ENCODE measurements at regions not wholly inside any gene's neighbourhood (a gene's known extent, or its start where the extent isn't known, plus 50 kb on each side); places are given as distances from the start of the nearest gene placed in this dataset.

DNA sequence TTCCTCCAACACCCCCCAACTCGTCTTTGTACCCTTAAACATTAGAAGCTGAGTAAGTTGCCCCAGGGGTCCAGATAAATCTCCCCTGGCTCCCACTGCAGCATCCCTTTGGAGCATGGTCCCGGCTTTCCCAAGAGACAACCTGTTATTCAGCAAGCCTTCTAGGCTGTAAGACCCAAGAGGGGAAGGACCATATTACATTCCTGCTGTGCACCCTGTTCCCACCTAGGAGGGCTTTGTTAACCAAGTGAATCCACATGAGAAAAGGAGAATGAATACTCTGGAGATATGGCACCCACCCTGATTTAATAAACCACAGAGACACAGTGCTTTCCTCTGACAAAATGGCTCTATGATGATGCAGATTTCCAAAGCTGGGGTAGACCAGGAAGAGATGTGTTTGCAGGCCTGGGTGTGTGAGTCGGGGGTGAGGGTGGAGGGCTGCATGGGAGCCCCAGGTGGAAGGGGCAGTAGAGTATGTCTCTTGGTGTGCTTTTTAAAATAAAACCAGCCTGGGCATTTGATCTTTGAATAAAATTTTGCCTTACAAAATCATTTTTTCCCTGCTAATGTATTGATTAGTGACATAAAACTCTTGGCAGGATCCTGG, 325.2 kb downstream of the DRD1 start:
- H3K36me3 ChIP-seq (ENCODE audit: low read depth, low read length) = no peaks in the 10 kb centered on the region
- H3K4me1 ChIP-seq (ENCODE audit: insufficient read depth, low read length) = no peaks in the 10 kb centered on the region
- no peaks in the 10 kb centered on the region for H3F3A ChIP-seq (ENCODE audit: low read length, unreplicated experiment)
- POLR2A ChIA-PET (ENCODE audit: unreplicated experiment) = no interaction called here
- DNase-seq (no peak), ATAC-seq (no peak)
- H4K20me1 ChIP-seq (ENCODE audit: low read length) = no peaks in the 10 kb centered on the region
- TF ChIP-seq EZH2 (IDR thresholded peaks at IDR 0.05; ENCODE audit: low read length, unreplicated experiment) (no peak), EZH2phosphoT487 (IDR thresholded peaks at IDR 0.05; ENCODE audit: borderline replicate concordance, low read length) (no peak)
- TF ChIP-seq, protein P1, sequence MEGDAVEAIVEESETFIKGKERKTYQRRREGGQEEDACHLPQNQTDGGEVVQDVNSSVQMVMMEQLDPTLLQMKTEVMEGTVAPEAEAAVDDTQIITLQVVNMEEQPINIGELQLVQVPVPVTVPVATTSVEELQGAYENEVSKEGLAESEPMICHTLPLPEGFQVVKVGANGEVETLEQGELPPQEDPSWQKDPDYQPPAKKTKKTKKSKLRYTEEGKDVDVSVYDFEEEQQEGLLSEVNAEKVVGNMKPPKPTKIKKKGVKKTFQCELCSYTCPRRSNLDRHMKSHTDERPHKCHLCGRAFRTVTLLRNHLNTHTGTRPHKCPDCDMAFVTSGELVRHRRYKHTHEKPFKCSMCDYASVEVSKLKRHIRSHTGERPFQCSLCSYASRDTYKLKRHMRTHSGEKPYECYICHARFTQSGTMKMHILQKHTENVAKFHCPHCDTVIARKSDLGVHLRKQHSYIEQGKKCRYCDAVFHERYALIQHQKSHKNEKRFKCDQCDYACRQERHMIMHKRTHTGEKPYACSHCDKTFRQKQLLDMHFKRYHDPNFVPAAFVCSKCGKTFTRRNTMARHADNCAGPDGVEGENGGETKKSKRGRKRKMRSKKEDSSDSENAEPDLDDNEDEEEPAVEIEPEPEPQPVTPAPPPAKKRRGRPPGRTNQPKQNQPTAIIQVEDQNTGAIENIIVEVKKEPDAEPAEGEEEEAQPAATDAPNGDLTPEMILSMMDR (conservative IDR thresholded peaks at IDR 0.05; ENCODE audit: low read depth, low read length) = no peak
- H3K27me3 ChIP-seq (ENCODE audit: low read length) = no peaks in the 10 kb centered on the region; the same call in 1 of the 2 replicates
- H3K9ac ChIP-seq (ENCODE audit: low read length) = no peak overlapping the region
- CTCF ChIA-PET = no interaction called here
- BruUV-seq (replicated peaks) = no TSS peak
- no peaks in the 10 kb centered on the region for H3K79me2 ChIP-seq (ENCODE audit: low read length)
- H3K9me3 ChIP-seq (ENCODE audit: low read length) = no peaks in the 10 kb centered on the region
- H3K9me2 ChIP-seq (replicated peaks; ENCODE audit: low read length) = no peaks in the 10 kb centered on the region
- H3K4me2 ChIP-seq (ENCODE audit: low read length) = no peak overlapping the region
- no peak overlapping the region for H3K4me3 ChIP-seq (ENCODE audit: low read length)
- H2AFZ ChIP-seq (ENCODE audit: low read length) = no peak overlapping the region
- intact Hi-C loops (cut with micrococcal nuclease) = no loop called here
- H3K27ac ChIP-seq (ENCODE audit: low read length) = no peak overlapping the region

DNA sequence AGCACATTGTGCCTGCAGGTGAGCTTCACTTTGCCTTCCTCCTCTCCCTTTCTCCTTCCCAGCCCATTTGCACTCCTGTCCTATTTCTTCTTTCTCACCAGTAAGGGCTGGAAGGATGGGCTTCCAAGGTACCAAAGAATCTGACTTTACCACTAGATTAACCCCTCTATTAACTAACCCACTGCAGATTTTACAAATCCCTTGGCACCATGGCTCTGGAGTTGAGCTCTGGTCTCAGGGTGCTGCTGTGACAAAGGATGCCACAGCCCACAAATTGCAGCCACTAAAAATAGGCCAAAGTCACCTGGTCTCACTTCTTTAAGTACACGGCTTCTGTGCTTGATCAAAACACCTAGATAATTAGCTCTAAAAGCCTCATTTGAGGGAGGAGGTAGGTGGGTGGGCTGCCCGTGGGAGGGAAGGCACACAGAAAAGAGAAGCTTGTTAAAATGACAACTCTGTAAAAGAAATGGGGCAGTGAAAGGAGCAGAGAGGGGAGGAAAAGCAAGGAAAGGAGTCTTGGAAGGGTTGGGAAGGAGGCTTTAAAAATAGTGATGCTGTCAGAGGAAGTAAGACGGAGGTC, 327.4 kb downstream of the DRD1 start:
- TF ChIP-seq EZH2 (IDR thresholded peaks at IDR 0.05; ENCODE audit: low read length, unreplicated experiment) = no peak
- TF ChIP-seq, protein P1 (conservative IDR thresholded peaks at IDR 0.05; ENCODE audit: low read depth, low read length) = no peak
- no peak for TF ChIP-seq EZH2phosphoT487 (IDR thresholded peaks at IDR 0.05; ENCODE audit: borderline replicate concordance, low read length)
- Histone ChIP-seq H3K36me3 (ENCODE audit: low read depth, low read length) (no peaks in the 10 kb centered on the region), H3K79me2 (ENCODE audit: low read length) (no peaks in the 10 kb centered on the region), H3K9me3 (ENCODE audit: low read length) (no peaks in the 10 kb centered on the region), H3K27me3 (ENCODE audit: low read length) (no peaks in the 10 kb centered on the region; the same call in 1 of the 2 replicates), H3F3A (ENCODE audit: low read length, unreplicated experiment) (no peaks in the 10 kb centered on the region), H3K9ac (ENCODE audit: low read length) (no peak overlapping the region), H3K4me2 (ENCODE audit: low read length) (no peak overlapping the region), H4K20me1 (ENCODE audit: low read length) (no peaks in the 10 kb centered on the region), H3K9me2 (replicated peaks; ENCODE audit: low read length) (no peaks in the 10 kb centered on the region), H3K4me1 (ENCODE audit: insufficient read depth, low read length) (no peaks in the 10 kb centered on the region), H3K4me3 (ENCODE audit: low read length) (no peak overlapping the region), H3K27ac (ENCODE audit: low read length) (no peak overlapping the region), H2AFZ (ENCODE audit: low read length) (no peak overlapping the region)
- intact Hi-C loops (cut with micrococcal nuclease) = no loop called here
- ATAC-seq (no peak), DNase-seq (no peak)
- BruUV-seq (replicated peaks) = no TSS peak
- ChIA-PET CTCF (no interaction called here), POLR2A (ENCODE audit: unreplicated experiment) (no interaction called here)

DNA sequence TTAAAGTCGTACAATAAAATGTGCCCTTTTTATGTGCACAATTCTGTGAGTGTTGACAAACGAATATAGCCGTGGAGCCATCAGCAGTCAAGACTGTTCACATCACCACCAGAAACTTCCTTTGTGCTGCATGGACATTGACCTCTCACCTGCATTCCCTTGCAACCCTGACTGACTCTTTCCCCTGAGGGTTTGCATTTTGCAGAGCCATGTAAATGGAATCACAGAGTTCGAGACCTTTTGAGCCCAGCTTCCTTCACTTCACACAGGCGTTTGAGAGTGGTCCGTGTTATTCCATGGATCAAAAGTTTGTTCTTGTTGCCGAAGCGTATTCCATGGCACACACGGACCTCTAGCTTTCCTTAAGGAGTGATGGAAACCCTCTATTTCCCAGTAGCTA, 328.2 kb downstream of the DRD1 start:
- Histone ChIP-seq H3K79me2 (ENCODE audit: low read length) (no peaks in the 10 kb centered on the region), H3K9me3 (ENCODE audit: low read length) (no peaks in the 10 kb centered on the region), H3K9ac (ENCODE audit: low read length) (no peak overlapping the region), H4K20me1 (ENCODE audit: low read length) (no peaks in the 10 kb centered on the region), H3K4me1 (ENCODE audit: insufficient read depth, low read length) (no peaks in the 10 kb centered on the region), H3K27ac (ENCODE audit: low read length) (no peak overlapping the region), H3K27me3 (ENCODE audit: low read length) (no peaks in the 10 kb centered on the region; the same call in 1 of the 2 replicates), H3K9me2 (replicated peaks; ENCODE audit: low read length) (no peaks in the 10 kb centered on the region), H2AFZ (ENCODE audit: low read length) (no peak overlapping the region), H3K4me2 (ENCODE audit: low read length) (no peak overlapping the region), H3K36me3 (ENCODE audit: low read depth, low read length) (no peaks in the 10 kb centered on the region), H3K4me3 (ENCODE audit: low read length) (no peak overlapping the region), H3F3A (ENCODE audit: low read length, unreplicated experiment) (no peaks in the 10 kb centered on the region)
- intact Hi-C loops (cut with micrococcal nuclease) = no loop called here
- CTCF ChIA-PET = no interaction called here
- no TSS peak for BruUV-seq (replicated peaks)
- POLR2A ChIA-PET (ENCODE audit: unreplicated experiment) = no interaction called here
- ATAC-seq = no peak
- no peak for DNase-seq
- TF ChIP-seq EZH2 (IDR thresholded peaks at IDR 0.05; ENCODE audit: low read length, unreplicated experiment) (no peak), EZH2phosphoT487 (IDR thresholded peaks at IDR 0.05; ENCODE audit: borderline replicate concordance, low read length) (no peak)
- TF ChIP-seq, protein P1 (conservative IDR thresholded peaks at IDR 0.05; ENCODE audit: low read depth, low read length) = no peak
